Ectodermal cell (in vitro differentiated cells): ENCODE measurements at regions not wholly inside any gene's neighbourhood (a gene's known extent, or its start where the extent isn't known, plus 50 kb on each side); places are given as distances from the start of the nearest gene placed in this dataset.

Experiments
- H3K27ac ChIP-seq: 2 replicates; pipeline ENCODE4 v1.7.0; 2013; ENCODE audit warnings: mild to moderate bottlenecking, low read depth, low read length; ENCODE audit not compliant: insufficient read depth, poor library complexity, severe bottlenecking
- H3K27me3 ChIP-seq: 2 replicates; pipeline ENCODE4 v1.7.0; 2013; ENCODE audit warnings: mild to moderate bottlenecking, low read length; ENCODE audit not compliant: insufficient read depth, control insufficient read depth, poor library complexity, severe bottlenecking
- H3K36me3 ChIP-seq: one replicate; pipeline ENCODE4 v1.7.0; 2013; ENCODE audit warnings: low read length; ENCODE audit not compliant: control insufficient read depth, insufficient read depth
- H3K4me1 ChIP-seq: one replicate; pipeline ENCODE4 v1.7.0; 2013; ENCODE audit warnings: low read length; ENCODE audit not compliant: control insufficient read depth, insufficient read depth
- H3K4me3 ChIP-seq: 2 replicates; pipeline ENCODE4 v1.7.0; 2013; ENCODE audit warnings: low read depth, low read length, control low read depth; ENCODE audit not compliant: insufficient read depth
- H3K9me3 ChIP-seq: 2 replicates; pipeline ENCODE4 v1.7.0; 2013; ENCODE audit warnings: mild to moderate bottlenecking, low read length, moderate library complexity; ENCODE audit not compliant: control insufficient read depth
- WGBS, 2 experiments: methylation state at CpG; one replicate each; pipeline ENCODE4 v1.1.7; 2013; ENCODE audit warnings: missing lambda C conversion rate in 2 of 2; 5-methylcytosine and 5-hydroxymethylcytosine counted together

GRCh38 chr14:99015833-99016232, 256.2 kb downstream of the BCL11B start:
- no peaks in the 10 kb centered on the region for H3K4me1 ChIP-seq
- H3K27ac ChIP-seq: no peak overlapping the region
- H3K36me3 ChIP-seq: no peaks in the 10 kb centered on the region
- H3K9me3 ChIP-seq: no peaks in the 10 kb centered on the region
- no peaks in the 10 kb centered on the region for H3K27me3 ChIP-seq
- no peak overlapping the region for H3K4me3 ChIP-seq
- WGBS, 2 experiments: 88% methylated on average over 14 of the region's 14 CpGs

- H3K36me3 ChIP-seq: no peaks in the 10 kb centered on the region
- no peak overlapping the region for H3K27ac ChIP-seq
- WGBS, 2 experiments: 97% methylated on average over 1 of the region's 1 CpG
- no peaks in the 10 kb centered on the region for H3K27me3 ChIP-seq
- no peaks in the 10 kb centered on the region for H3K4me1 ChIP-seq
- H3K9me3 ChIP-seq: no peaks in the 10 kb centered on the region
- no peak overlapping the region for H3K4me3 ChIP-seq
Measured at GRCh38 chr14:99023371-99023770, 248.6 kb downstream of the BCL11B start.

GRCh38 chr14:99024926-99025325, 247.1 kb downstream of the BCL11B start:
- Histone ChIP-seq H3K4me3 (no peak overlapping the region), H3K9me3 (no peaks in the 10 kb centered on the region), H3K27ac (no peak overlapping the region), H3K27me3 (no peaks in the 10 kb centered on the region), H3K4me1 (peaks cover 1% of the 10 kb centered on the region), H3K36me3 (no peaks in the 10 kb centered on the region)
- 84 to 90% methylated on average over 4 of the region's 4 CpGs for WGBS, 2 experiments

GRCh38 chr14:99025418-99025817, 246.6 kb downstream of the BCL11B start:
- no peaks in the 10 kb centered on the region for H3K27me3 ChIP-seq
- no peak overlapping the region for H3K4me3 ChIP-seq
- peaks cover 6% of the 10 kb centered on the region for H3K4me1 ChIP-seq
- 93% methylated on average over 11 of the region's 11 CpGs for WGBS, 2 experiments
- H3K27ac ChIP-seq: no peak overlapping the region
- H3K36me3 ChIP-seq: no peaks in the 10 kb centered on the region
- no peaks in the 10 kb centered on the region for H3K9me3 ChIP-seq

GRCh38 chr14:99026471-99026870, 245.5 kb downstream of the BCL11B start:
- WGBS, 2 experiments: 68 to 71% methylated on average over 2 of the region's 2 CpGs
- Histone ChIP-seq H3K9me3 (no peaks in the 10 kb centered on the region), H3K4me1 (peaks cover 7% of the 10 kb centered on the region), H3K27me3 (no peaks in the 10 kb centered on the region), H3K36me3 (no peaks in the 10 kb centered on the region), H3K27ac (no peak overlapping the region), H3K4me3 (no peak overlapping the region)

- 88 to 95% methylated on average over 6 of the region's 6 CpGs for WGBS, 2 experiments
- H3K4me1 ChIP-seq: peaks cover 7% of the 10 kb centered on the region
- no peaks in the 10 kb centered on the region for H3K27me3 ChIP-seq
- H3K36me3 ChIP-seq: no peaks in the 10 kb centered on the region
- no peak overlapping the region for H3K4me3 ChIP-seq
- H3K9me3 ChIP-seq: no peaks in the 10 kb centered on the region
- H3K27ac ChIP-seq: no peak overlapping the region
Measured at GRCh38 chr14:99028041-99028440, 244.0 kb downstream of the BCL11B start.

GRCh38 chr14:99028521-99028920, 243.5 kb downstream of the BCL11B start:
- Histone ChIP-seq H3K27ac (no peak overlapping the region), H3K4me1 (peaks cover 7% of the 10 kb centered on the region), H3K27me3 (no peaks in the 10 kb centered on the region), H3K9me3 (no peaks in the 10 kb centered on the region), H3K36me3 (no peaks in the 10 kb centered on the region), H3K4me3 (no peak overlapping the region)
- 93 to 96% methylated on average over 5 of the region's 5 CpGs for WGBS, 2 experiments

GRCh38 chr14:99029145-99029915, 242.7 kb downstream of the BCL11B start:
- Histone ChIP-seq H3K4me3 (no peak overlapping the region), H3K36me3 (no peaks in the 10 kb centered on the region), H3K27me3 (no peaks in the 10 kb centered on the region), H3K4me1 (peaks cover 7% of the 10 kb centered on the region), H3K9me3 (no peaks in the 10 kb centered on the region), H3K27ac (no peak overlapping the region)
- 76 to 77% methylated on average over 14 of the region's 14 CpGs for WGBS, 2 experiments

- no peaks in the 10 kb centered on the region for H3K27me3 ChIP-seq
Measured at GRCh38 chr14:99029916-99030305, 242.1 kb downstream of the BCL11B start.

GRCh38 chr14:99030454-99030853, 241.5 kb downstream of the BCL11B start:
- 89 to 91% methylated on average over 2 of the region's 2 CpGs for WGBS, 2 experiments

More at GRCh38 chr14:99029916-99030305, 242.1 kb downstream of the BCL11B start:
- peaks cover 7% of the 10 kb centered on the region for H3K4me1 ChIP-seq
- no peaks in the 10 kb centered on the region for H3K9me3 ChIP-seq
- H3K4me3 ChIP-seq: no peak overlapping the region
- no peak overlapping the region for H3K27ac ChIP-seq
- WGBS, 2 experiments: 79 to 84% methylated on average over 5 of the region's 5 CpGs
- H3K36me3 ChIP-seq: no peaks in the 10 kb centered on the region

More at GRCh38 chr14:99030454-99030853, 241.5 kb downstream of the BCL11B start:
- Histone ChIP-seq H3K4me1 (peaks cover 7% of the 10 kb centered on the region), H3K27me3 (no peaks in the 10 kb centered on the region), H3K27ac (no peak overlapping the region), H3K9me3 (no peaks in the 10 kb centered on the region), H3K4me3 (no peak overlapping the region), H3K36me3 (no peaks in the 10 kb centered on the region)
